Central memory CD4-positive, alpha-beta T cell (primary cell): ENCODE measurements at regions not wholly inside any gene's neighbourhood (a gene's known extent, or its start where the extent isn't known, plus 50 kb on each side); places are given as distances from the start of the nearest gene placed in this dataset.

Source experiments
- DNase-seq: peaks from one replicate; pipeline ENCODE4 v3.0.0; 2022

GRCh38 chr11:69365558-69365957 lies 71.6 kb downstream of the MYEOV start:
- DNase-seq: no peak

GRCh38 chr11:69366591-69366990 lies 72.6 kb downstream of the MYEOV start:
- DNase-seq: no peak

- DNase-seq: no peak
Observed at GRCh38 chr11:69367211-69367964, 73.4 kb downstream of the MYEOV start.

GRCh38 chr11:69368119-69368880 lies 74.3 kb downstream of the MYEOV start:
- no peak for DNase-seq

GRCh38 chr11:69369210-69369825 lies 75.4 kb downstream of the MYEOV start:
- DNase-seq: no peak

- DNase-seq: no peak
Observed at GRCh38 chr11:69369945-69370344, 76.0 kb downstream of the MYEOV start.

- DNase-seq: no peak
Observed at GRCh38 chr11:69370984-69371709, 77.2 kb downstream of the MYEOV start.

GRCh38 chr11:69371731-69372588 lies 78.0 kb downstream of the MYEOV start:
- no peak for DNase-seq

GRCh38 chr11:69372589-69373250 lies 78.8 kb downstream of the MYEOV start:
- no peak for DNase-seq

- DNase-seq: no peak
Observed at GRCh38 chr11:69373251-69373635, 79.3 kb downstream of the MYEOV start.

- no peak for DNase-seq
Observed at GRCh38 chr11:69374110-69374945, 80.4 kb downstream of the MYEOV start.

- no peak for DNase-seq
Observed at GRCh38 chr11:69374946-69375310, 81.0 kb downstream of the MYEOV start.

GRCh38 chr11:69375316-69376154 lies 81.6 kb downstream of the MYEOV start:
- DNase-seq: no peak

GRCh38 chr11:69376155-69377028 lies 82.4 kb downstream of the MYEOV start:
- no peak for DNase-seq

- no peak for DNase-seq
Observed at GRCh38 chr11:69377029-69377952, 83.3 kb downstream of the MYEOV start.

GRCh38 chr11:69377953-69378302 lies 84.0 kb downstream of the MYEOV start:
- no peak for DNase-seq

GRCh38 chr11:69378303-69379141 lies 84.6 kb downstream of the MYEOV start:
- DNase-seq: no peak
